Right ventricle myocardium superior (tissue), 1 donor: ENCODE measurements at regions not wholly inside any gene's neighbourhood (a gene's known extent, or its start where the extent isn't known, plus 50 kb on each side); places are given as distances from the start of the nearest gene placed in this dataset.
"Not testable (repeated sequence)": the region's sequence is repeated elsewhere in the genome, so short reads cannot be mapped to it uniquely, and the experiment has no call there.

Experiments
- ATAC-seq: fragments of 200-7000 bp; cut with Tn5 transposase; one replicate; pipeline ENCODE4 v1.9.1; 2020; ENCODE audit warnings: mild to moderate bottlenecking; ENCODE audit not compliant: poor library complexity
- DNase-seq: peaks from one replicate; pipeline ENCODE4 v3.0.0-alpha.2; 2020
- intact Hi-C: fragments of 100-400 bp; cut with DNase I; formaldehyde crosslinking; loops from one replicate; pipeline ENCODE4 v1.11.2; 2022
- donor health status: DM: no; HTN: yes; CAD: no; lungs with severe emphysema.

GRCh38 chr20:43839793-43840199, 74.9 kb upstream of the TOX2 start:
- intact Hi-C loops, result loop anchor here (10.0 kb wide), 1 partner anchor 95 kb away; no protein-coding TSS in a partner anchor
- ATAC-seq (no peak), DNase-seq (no peak)

GRCh38 chr20:43838703-43839060, 76.0 kb upstream of the TOX2 start:
- intact Hi-C loops, result no loop called here
- ATAC-seq (no peak), DNase-seq (no peak)

- intact Hi-C loops, result no loop called here
- no peak for DNase-seq
- ATAC-seq, result no peak
Measured at GRCh38 chr20:43837856-43838702, 76.6 kb upstream of the TOX2 start.

GRCh38 chr20:43836790-43837189, 77.9 kb upstream of the TOX2 start:
- intact Hi-C loops, result no loop called here
- ATAC-seq (no peak), DNase-seq (no peak)

GRCh38 chr20:43835944-43836508, 78.6 kb upstream of the TOX2 start:
- DNase-seq (no peak), ATAC-seq (no peak)
- intact Hi-C loops, result no loop called here

- ATAC-seq (no peak), DNase-seq (no peak)
- intact Hi-C loops, result no loop called here
Measured at GRCh38 chr20:43833511-43834395, 80.9 kb upstream of the TOX2 start.

- ATAC-seq, result no peak
- intact Hi-C loops, result no loop called here
- DNase-seq, result no peak
Measured at GRCh38 chr20:43832961-43833360, 81.7 kb upstream of the TOX2 start.

GRCh38 chr20:43832096-43832816, 82.4 kb upstream of the TOX2 start:
- DNase-seq (no peak), ATAC-seq (no peak)
- intact Hi-C loops, result no loop called here

GRCh38 chr20:43831481-43832065, 83.1 kb upstream of the TOX2 start:
- DNase-seq (no peak), ATAC-seq (no peak)
- intact Hi-C loops, result no loop called here

GRCh38 chr20:43830883-43831282, 83.8 kb upstream of the TOX2 start:
- DNase-seq, result no peak
- intact Hi-C loops, result no loop called here
- ATAC-seq, result no peak

- no peak for ATAC-seq
- DNase-seq, result no peak
- intact Hi-C loops, result no loop called here
Measured at GRCh38 chr20:43829951-43830690, 84.5 kb upstream of the TOX2 start.

GRCh38 chr20:43827940-43828562, 86.6 kb upstream of the TOX2 start:
- intact Hi-C loops, result no loop called here
- ATAC-seq (no peak), DNase-seq (no peak)

GRCh38 chr20:43826943-43827342, 87.7 kb upstream of the TOX2 start:
- intact Hi-C loops, result not testable (repeated sequence)

GRCh38 chr20:43825581-43825980, 89.1 kb upstream of the TOX2 start:
- intact Hi-C loops, result no loop called here

More at GRCh38 chr20:43826943-43827342, 87.7 kb upstream of the TOX2 start:
- not testable (repeated sequence) for DNase-seq, ATAC-seq

GRCh38 chr20:43825051-43825402, 89.6 kb upstream of the TOX2 start:
- ATAC-seq, result no peak
- intact Hi-C loops, result no loop called here
- no peak for DNase-seq

More at GRCh38 chr20:43825581-43825980, 89.1 kb upstream of the TOX2 start:
- DNase-seq, result no peak
- no peak for ATAC-seq

- peak; percentile 68 for ATAC-seq
- DNase-seq, result no peak
- intact Hi-C loops, result no loop called here
Measured at GRCh38 chr20:43824309-43825050, 90.2 kb upstream of the TOX2 start.

- intact Hi-C loops, result no loop called here
- DNase-seq, result no peak
- no peak for ATAC-seq
Measured at GRCh38 chr20:43821795-43822194, 92.9 kb upstream of the TOX2 start.
